K562 (cell line): ENCODE measurements at regions not wholly inside any gene's neighbourhood (a gene's known extent, or its start where the extent isn't known, plus 50 kb on each side); places are given as distances from the start of the nearest gene placed in this dataset.

Experiments used
- ATAC-seq: fragments of 200-7000 bp; cut with Tn5 transposase; 3 replicates; pipeline ENCODE4 v1.9.1; 2020; ENCODE audit warnings: moderate library complexity
- BruUV-seq: library from RNA; stranded (reverse); fragments of 400-500 nt; replicated peaks from 2 replicates; lab custom pipeline; 2021; lab: Mats Ljungman, UMichigan
- CTCF ChIA-PET: fragments of 300-600 bp; formaldehyde crosslinking; extraction: SDS; loops from one replicate; lab custom pipeline; 2021; ENCODE audit warnings: low intra/inter-chr PET ratio; lab: Yijun Ruan, JAX
- POLR2A ChIA-PET: fragments of 300-600, 350-650 bp; sonication (Branson Sonifier 250); formaldehyde crosslinking; extraction: SDS; loops from one replicate; lab custom pipeline; 2021; ENCODE audit warnings: antibody characterized with exemption, inconsistent platforms; lab: Yijun Ruan, JAX
- DNase-seq, 4 experiments: peaks; one replicate each; pipeline versions ENCODE4 v3.0.0 to v3.0.0-alpha.2; 2011 to 2018; ENCODE audit warnings: low spot score in 3 of 4, mixed read lengths in 3 of 4; ENCODE audit errors: extremely low read depth in 1 of 4
- FAIRE-seq: peaks from 2 replicates; lab custom pipeline; 2011; peaks lifted over from hg19 to GRCh38; lab: Jason Lieb, UNC
- H2AFZ ChIP-seq: 2 replicates; pipeline ENCODE4 v1.6.0; 2011; ENCODE audit warnings: low read depth, low read length, control low read depth, inconsistent platforms
- H3K27ac ChIP-seq: fragments of 200-600 bp; 3 replicates; pipeline ENCODE4 v1.8.0; 2011; ENCODE audit warnings: low read depth, mild to moderate bottlenecking, control low read depth, inconsistent platforms, low read length, moderate library complexity, mixed read lengths; ENCODE audit errors: extremely low read depth
- H3K27me3 ChIP-seq, 2 experiments: fragments of 300-600 bp in 1 of 2; 2 replicates in 1 of 2; 3 replicates in 1 of 2; pipeline versions ENCODE4 v1.6.0 to v1.8.0; 2011; ENCODE audit warnings: inconsistent platforms in 2 of 2, low read length in 2 of 2, mild to moderate bottlenecking in 1 of 2, mixed read lengths in 1 of 2, moderate library complexity in 1 of 2; ENCODE audit not compliant: control insufficient read depth in 2 of 2, insufficient read depth in 2 of 2
- H3K36me3 ChIP-seq: fragments of 300-600 bp; 3 replicates; pipeline ENCODE4 v1.8.0; 2011; ENCODE audit warnings: mild to moderate bottlenecking, low read length, inconsistent platforms; ENCODE audit not compliant: control insufficient read depth, insufficient read depth
- H3K4me1 ChIP-seq, 2 experiments: fragments of 200-600 bp in 1 of 2; replicated peaks in 1 of 2; 2 replicates in 1 of 2; 3 replicates in 1 of 2; pipeline versions ENCODE4 v1.5.1 to v1.8.0; 2011; ENCODE audit warnings: inconsistent platforms in 2 of 2, low read length in 2 of 2, mild to moderate bottlenecking in 1 of 2, mixed read lengths in 1 of 2, moderate library complexity in 1 of 2; ENCODE audit not compliant: control insufficient read depth in 2 of 2, insufficient read depth in 2 of 2
- H3K4me2 ChIP-seq: 2 replicates; pipeline ENCODE4 v1.6.1; 2011; ENCODE audit warnings: low read length, control low read depth, inconsistent platforms, mixed read lengths; ENCODE audit not compliant: insufficient read depth
- H3K4me3 ChIP-seq: fragments of 200-600 bp; sonication (generic), shearing (Covaris generic); 2 replicates; pipeline ENCODE4 v1.5.1; 2016; ENCODE audit warnings: control low read depth, inconsistent platforms
- H3K79me2 ChIP-seq: fragments of 200-600 bp; 3 replicates; pipeline ENCODE4 v1.8.0; 2011; ENCODE audit warnings: low read length, inconsistent platforms; ENCODE audit not compliant: control insufficient read depth, insufficient read depth
- H3K9ac ChIP-seq, 2 experiments: 2 replicates each; pipeline versions ENCODE4 v1.6.0 to v1.6.1; 2011; ENCODE audit warnings: low read depth in 2 of 2, low read length in 2 of 2, control low read depth in 1 of 2, inconsistent platforms in 1 of 2, mild to moderate bottlenecking in 1 of 2, mixed read lengths in 1 of 2; ENCODE audit not compliant: insufficient read depth in 1 of 2
- H3K9me1 ChIP-seq: one replicate; pipeline ENCODE4 v1.6.0; 2011; ENCODE audit warnings: inconsistent platforms, mild to moderate bottlenecking, low read length, moderate library complexity; ENCODE audit not compliant: control insufficient read depth, insufficient read depth
- H3K9me3 ChIP-seq: replicated peaks from 2 replicates; pipeline ENCODE4 v1.5.1; 2011; ENCODE audit warnings: low read depth, low read length, inconsistent platforms; ENCODE audit not compliant: control insufficient read depth, insufficient read depth
- H4K20me1 ChIP-seq: replicated peaks from 2 replicates; pipeline ENCODE4 v1.6.1; 2011; ENCODE audit warnings: low read length, inconsistent platforms, mixed read lengths; ENCODE audit not compliant: control insufficient read depth, insufficient read depth
- GMEB1 ChIP-seq: fragments of 250-450 bp; sonication (Bioruptor Pico); IDR thresholded peaks from 2 replicates; pipeline ENCODE4 v1.4.0; 2020; ENCODE audit warnings: mild to moderate bottlenecking
- MAZ ChIP-seq, 2 experiments: fragments of 450-650 bp in 1 of 2; sonication (generic) in 1 of 2; formaldehyde crosslinking; IDR thresholded peaks in 1 of 2; conservative IDR thresholded peaks in 1 of 2; 2 replicates each; pipeline versions ENCODE4 v1.4.0 to v1.5.0; 2020; ENCODE audit warnings: mild to moderate bottlenecking in 1 of 2, missing genetic modification reagents in 1 of 2
- SNIP1 ChIP-seq: fragments of 450-650 bp; IDR thresholded peaks from 2 replicates; pipeline ENCODE4 v1.7.1; 2017; ENCODE audit warnings: low read depth, mild to moderate bottlenecking
- THRA ChIP-seq: fragments of 450-650 bp; IDR thresholded peaks from 2 replicates; pipeline ENCODE4 v1.6.1; 2017; ENCODE audit warnings: mild to moderate bottlenecking, moderate library complexity
- WGBS: fragments of 100-300 bp; shearing (Covaris generic); methylation state at CpG from one replicate; pipeline ENCODE4 v1.1.6; 2016; ENCODE audit warnings: low coverage, mixed read lengths; ENCODE audit not compliant: insufficient coverage; ENCODE audit errors: missing lambda C conversion rate; 5-methylcytosine and 5-hydroxymethylcytosine counted together
- in situ Hi-C: fragments of 300-500 bp; cut with MboI; formaldehyde crosslinking; loops from 4 replicates; pipeline ENCODE4 v1.15.0; 2018; ENCODE audit warnings: inconsistent platforms, mixed read lengths
- intact Hi-C: fragments of 100-400 bp; cut with micrococcal nuclease; formaldehyde crosslinking; loops from 2 replicates; pipeline ENCODE4 v1.14.2; 2022
- TF ChIP-seq, protein P1 (sequence below): fragments of 250-450 bp; sonication (Bioruptor Pico); IDR thresholded peaks from 2 replicates; pipeline ENCODE4 v1.8.0; 2022; ENCODE audit warnings: moderate library complexity, mild to moderate bottlenecking, inconsistent platforms
- TF ChIP-seq, protein P2 (sequence below): fragments of 200-600 bp; sonication (generic); IDR thresholded peaks from one replicate; pipeline ENCODE4 v1.6.1; 2012; ENCODE audit warnings: mild to moderate bottlenecking, low read depth, low read length, inconsistent platforms

GRCh38 chr20:48541581-48542071 lies 286.2 kb downstream of the PREX1 start:
- Histone ChIP-seq H3K9me1 (no peaks in the 10 kb centered on the region), H2AFZ (no peak overlapping the region), H3K79me2 (no peaks in the 10 kb centered on the region), H3K27me3 (peaks cover 3 to 8% of the 10 kb centered on the region in 2 experiments; a peak in 3 of 5 replicates), H3K4me2 (no peak overlapping the region), H3K4me1 (no peaks in the 10 kb centered on the region), H4K20me1 (no peaks in the 10 kb centered on the region), H3K4me3 (no peak overlapping the region), H3K9ac (no peak overlapping the region), H3K36me3 (no peaks in the 10 kb centered on the region), H3K27ac (no peak overlapping the region), H3K9me3 (no peaks in the 10 kb centered on the region)
- no peak for FAIRE-seq
- WGBS = 0% methylated on average over 10 of the region's 10 CpGs
- ATAC-seq = no peak
- POLR2A ChIA-PET = no interaction called here
- CTCF ChIA-PET = no interaction called here
- intact Hi-C loops (no loop called here), in situ Hi-C loops (no loop called here)
- no peak for DNase-seq
- no TSS peak for BruUV-seq
- TF ChIP-seq MAZ (CRISPR knock-in tag; conservative IDR thresholded peaks at IDR 0.05 in 1 of 2, IDR thresholded peaks at IDR 0.05 in 1 of 2) = no peak
- TF ChIP-seq, protein P1, sequence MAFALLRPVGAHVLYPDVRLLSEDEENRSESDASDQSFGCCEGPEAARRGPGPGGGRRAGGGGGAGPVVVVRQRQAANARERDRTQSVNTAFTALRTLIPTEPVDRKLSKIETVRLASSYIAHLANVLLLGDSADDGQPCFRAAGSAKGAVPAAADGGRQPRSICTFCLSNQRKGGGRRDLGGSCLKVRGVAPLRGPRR = no peak
- no peak for TF ChIP-seq THRA
- TF ChIP-seq, protein P2, sequence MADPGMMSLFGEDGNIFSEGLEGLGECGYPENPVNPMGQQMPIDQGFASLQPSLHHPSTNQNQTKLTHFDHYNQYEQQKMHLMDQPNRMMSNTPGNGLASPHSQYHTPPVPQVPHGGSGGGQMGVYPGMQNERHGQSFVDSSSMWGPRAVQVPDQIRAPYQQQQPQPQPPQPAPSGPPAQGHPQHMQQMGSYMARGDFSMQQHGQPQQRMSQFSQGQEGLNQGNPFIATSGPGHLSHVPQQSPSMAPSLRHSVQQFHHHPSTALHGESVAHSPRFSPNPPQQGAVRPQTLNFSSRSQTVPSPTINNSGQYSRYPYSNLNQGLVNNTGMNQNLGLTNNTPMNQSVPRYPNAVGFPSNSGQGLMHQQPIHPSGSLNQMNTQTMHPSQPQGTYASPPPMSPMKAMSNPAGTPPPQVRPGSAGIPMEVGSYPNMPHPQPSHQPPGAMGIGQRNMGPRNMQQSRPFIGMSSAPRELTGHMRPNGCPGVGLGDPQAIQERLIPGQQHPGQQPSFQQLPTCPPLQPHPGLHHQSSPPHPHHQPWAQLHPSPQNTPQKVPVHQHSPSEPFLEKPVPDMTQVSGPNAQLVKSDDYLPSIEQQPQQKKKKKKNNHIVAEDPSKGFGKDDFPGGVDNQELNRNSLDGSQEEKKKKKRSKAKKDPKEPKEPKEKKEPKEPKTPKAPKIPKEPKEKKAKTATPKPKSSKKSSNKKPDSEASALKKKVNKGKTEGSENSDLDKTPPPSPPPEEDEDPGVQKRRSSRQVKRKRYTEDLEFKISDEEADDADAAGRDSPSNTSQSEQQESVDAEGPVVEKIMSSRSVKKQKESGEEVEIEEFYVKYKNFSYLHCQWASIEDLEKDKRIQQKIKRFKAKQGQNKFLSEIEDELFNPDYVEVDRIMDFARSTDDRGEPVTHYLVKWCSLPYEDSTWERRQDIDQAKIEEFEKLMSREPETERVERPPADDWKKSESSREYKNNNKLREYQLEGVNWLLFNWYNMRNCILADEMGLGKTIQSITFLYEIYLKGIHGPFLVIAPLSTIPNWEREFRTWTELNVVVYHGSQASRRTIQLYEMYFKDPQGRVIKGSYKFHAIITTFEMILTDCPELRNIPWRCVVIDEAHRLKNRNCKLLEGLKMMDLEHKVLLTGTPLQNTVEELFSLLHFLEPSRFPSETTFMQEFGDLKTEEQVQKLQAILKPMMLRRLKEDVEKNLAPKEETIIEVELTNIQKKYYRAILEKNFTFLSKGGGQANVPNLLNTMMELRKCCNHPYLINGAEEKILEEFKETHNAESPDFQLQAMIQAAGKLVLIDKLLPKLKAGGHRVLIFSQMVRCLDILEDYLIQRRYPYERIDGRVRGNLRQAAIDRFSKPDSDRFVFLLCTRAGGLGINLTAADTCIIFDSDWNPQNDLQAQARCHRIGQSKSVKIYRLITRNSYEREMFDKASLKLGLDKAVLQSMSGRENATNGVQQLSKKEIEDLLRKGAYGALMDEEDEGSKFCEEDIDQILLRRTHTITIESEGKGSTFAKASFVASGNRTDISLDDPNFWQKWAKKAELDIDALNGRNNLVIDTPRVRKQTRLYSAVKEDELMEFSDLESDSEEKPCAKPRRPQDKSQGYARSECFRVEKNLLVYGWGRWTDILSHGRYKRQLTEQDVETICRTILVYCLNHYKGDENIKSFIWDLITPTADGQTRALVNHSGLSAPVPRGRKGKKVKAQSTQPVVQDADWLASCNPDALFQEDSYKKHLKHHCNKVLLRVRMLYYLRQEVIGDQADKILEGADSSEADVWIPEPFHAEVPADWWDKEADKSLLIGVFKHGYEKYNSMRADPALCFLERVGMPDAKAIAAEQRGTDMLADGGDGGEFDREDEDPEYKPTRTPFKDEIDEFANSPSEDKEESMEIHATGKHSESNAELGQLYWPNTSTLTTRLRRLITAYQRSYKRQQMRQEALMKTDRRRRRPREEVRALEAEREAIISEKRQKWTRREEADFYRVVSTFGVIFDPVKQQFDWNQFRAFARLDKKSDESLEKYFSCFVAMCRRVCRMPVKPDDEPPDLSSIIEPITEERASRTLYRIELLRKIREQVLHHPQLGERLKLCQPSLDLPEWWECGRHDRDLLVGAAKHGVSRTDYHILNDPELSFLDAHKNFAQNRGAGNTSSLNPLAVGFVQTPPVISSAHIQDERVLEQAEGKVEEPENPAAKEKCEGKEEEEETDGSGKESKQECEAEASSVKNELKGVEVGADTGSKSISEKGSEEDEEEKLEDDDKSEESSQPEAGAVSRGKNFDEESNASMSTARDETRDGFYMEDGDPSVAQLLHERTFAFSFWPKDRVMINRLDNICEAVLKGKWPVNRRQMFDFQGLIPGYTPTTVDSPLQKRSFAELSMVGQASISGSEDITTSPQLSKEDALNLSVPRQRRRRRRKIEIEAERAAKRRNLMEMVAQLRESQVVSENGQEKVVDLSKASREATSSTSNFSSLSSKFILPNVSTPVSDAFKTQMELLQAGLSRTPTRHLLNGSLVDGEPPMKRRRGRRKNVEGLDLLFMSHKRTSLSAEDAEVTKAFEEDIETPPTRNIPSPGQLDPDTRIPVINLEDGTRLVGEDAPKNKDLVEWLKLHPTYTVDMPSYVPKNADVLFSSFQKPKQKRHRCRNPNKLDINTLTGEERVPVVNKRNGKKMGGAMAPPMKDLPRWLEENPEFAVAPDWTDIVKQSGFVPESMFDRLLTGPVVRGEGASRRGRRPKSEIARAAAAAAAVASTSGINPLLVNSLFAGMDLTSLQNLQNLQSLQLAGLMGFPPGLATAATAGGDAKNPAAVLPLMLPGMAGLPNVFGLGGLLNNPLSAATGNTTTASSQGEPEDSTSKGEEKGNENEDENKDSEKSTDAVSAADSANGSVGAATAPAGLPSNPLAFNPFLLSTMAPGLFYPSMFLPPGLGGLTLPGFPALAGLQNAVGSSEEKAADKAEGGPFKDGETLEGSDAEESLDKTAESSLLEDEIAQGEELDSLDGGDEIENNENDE = no peak
- TF ChIP-seq SNIP1 = no peak
- no peak for TF ChIP-seq GMEB1 (CRISPR knock-in tag)
